GM19395 (cell line): ENCODE measurements at regions not wholly inside any gene's neighbourhood (a gene's known extent, or its start where the extent isn't known, plus 50 kb on each side); places are given as distances from the start of the nearest gene placed in this dataset.
"Not testable (repeated sequence)": the region's sequence is repeated elsewhere in the genome, so short reads cannot be mapped to it uniquely, and the experiment has no call there.

ENCODE experiments used
- ATAC-seq: cut with Tn5 transposase; IDR thresholded peaks from one replicate; pipeline ENCODE4 v1.9.1; 2021; ENCODE audit warnings: mild to moderate bottlenecking, moderate library complexity; ENCODE audit not compliant: unreplicated experiment

DNA sequence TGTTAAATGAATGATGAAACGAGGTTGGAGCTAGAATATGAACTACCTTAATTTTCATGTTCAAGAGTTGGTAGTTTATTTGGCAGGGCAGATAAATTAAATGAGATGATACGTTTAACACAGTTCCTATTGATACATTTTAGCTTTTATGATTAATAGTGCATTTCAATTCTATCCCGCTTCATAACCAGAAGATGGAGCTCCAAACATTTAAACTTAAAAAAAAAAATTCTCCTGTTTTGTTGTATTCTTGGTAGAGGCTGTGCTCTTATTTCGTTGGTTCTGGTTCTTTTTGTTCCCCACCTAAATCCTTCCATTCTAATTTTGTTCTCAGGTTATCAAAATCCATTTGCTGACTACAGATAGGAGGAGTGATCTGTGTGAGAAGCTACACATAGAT is 71.8 kb upstream of the PTPN13 start:
- no peak for ATAC-seq

DNA sequence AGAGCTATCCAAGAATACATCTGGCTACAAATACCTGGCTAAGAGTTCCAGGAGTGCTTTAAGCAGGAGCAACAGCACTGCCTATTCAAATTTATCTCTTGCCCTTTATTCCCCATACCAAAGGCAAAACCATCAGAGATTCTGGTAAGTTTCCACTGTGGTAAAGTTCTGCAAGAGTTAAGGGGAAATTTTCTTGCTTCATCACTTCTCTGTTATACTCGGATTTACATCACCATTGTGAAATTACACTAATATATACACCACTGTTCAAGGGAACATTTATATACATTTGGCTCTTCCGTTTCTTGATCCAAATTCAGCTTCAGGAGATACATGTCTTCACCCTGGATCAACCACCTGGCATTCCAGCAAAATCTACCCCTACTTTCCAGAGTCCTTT is 70.8 kb upstream of the PTPN13 start:
- no peak for ATAC-seq

DNA sequence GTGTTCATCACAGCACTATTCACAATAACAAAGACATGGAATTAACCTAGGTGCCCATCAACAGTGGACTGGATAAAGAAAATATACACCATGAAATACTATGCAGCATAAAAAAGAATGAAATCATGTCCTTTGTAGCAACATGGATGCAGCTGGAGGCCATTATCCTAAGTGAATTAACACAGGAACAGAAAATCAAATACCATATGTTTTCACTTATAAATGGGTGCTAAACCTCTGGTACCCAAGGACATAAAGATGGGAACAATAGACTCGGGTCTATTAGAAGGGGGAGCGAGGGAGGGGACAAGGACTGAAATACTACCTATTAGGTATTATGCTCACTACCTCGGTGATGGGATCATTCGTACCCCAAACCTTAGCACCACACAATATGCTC is 66.4 kb upstream of the PTPN13 start:
- not testable (repeated sequence) for ATAC-seq

DNA sequence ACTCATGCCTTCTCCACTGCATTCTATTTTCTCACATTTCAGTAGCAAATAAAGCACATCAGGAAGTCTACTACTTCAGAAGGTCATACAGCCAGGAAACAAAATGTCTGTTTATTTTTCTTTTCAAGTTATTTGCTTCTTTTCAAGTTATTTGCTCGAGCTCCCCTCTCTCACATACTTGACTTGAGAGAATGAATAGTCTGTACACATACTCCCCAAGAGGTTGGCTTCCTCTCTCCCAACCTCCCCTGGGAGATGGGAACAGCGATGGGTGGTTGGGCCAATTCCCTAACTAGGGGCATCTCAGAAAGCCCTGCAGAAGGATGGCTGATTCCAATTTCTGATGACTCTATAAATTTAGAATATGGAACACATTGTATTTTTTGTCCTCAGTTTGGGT is 64.7 kb upstream of the PTPN13 start:
- no peak for ATAC-seq

DNA sequence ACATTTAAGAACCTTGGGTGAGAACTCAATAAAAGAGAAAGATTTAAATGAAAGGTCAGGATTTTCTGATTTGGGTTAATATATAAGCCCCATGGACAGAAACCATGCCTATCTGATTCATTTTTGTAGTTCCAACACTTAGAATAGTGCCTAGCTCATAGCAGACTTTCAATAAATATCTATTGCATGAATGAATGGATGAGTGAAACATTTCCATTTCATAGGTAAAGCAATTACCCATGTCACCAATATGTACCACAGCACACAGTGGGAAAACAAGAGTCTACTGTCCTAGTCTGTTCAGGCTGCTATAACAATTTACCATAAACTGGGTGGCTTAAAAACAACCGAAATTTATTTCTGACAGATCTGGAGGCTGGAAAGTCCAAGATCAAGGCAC is 63.9 kb upstream of the PTPN13 start:
- peak; percentile 73 for ATAC-seq

DNA sequence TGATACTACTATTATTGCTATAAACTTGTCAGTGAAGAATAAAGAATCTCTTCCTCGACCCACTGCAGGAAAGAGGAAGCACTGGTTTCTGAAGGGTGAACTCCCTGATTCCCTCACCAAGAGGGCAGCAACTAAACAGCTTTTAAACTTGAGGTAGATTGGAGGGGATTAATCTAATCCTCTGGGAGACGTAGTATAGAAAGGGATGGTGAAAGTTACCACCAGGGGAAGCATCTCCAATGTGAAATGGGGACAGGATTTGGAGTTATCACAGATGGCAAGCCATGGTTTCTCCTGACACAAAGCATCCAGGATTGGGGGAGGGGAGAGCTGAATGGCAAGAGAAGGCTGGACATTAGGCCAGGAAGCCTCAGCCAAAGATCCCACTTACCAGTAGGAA is 62.7 kb upstream of the PTPN13 start:
- no peak for ATAC-seq

DNA sequence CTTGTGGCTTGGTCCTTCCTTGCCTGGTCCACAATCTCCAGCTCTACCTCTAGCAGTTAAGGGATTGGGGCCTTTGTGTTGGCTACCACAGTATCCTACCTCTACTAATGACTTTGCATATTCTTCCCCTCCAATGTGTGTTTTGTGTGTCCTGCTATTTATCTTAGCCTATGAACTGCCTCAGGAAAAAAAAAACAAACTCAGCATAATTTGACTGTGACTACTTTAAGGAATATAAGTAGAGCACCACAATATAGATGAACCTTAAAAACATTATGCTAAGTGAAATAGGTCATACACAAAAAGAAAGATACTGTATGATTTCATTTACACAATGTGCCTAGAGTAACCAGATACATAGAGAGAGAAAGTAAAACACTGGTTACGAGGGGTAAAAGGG is 61.3 kb upstream of the PTPN13 start:
- ATAC-seq = no peak

DNA sequence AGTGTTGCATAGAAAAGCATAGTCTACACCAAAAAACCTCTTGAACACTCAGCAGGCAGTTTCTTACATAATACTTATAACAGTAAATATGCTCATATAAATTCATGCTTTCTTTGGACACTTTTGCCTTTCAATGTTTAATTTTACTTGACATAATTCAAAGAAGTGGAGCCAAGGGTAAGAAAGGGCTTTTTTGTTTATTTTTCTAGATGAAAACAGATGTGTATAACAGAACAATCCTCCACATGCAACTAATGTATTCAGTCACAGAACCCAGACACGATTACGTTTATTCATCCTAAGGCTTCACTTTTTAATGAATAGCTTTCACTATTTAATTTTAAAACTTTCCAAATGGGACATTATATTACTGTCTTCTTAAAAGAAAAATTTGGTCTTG is 58.0 kb upstream of the PTPN13 start:
- no peak for ATAC-seq

DNA sequence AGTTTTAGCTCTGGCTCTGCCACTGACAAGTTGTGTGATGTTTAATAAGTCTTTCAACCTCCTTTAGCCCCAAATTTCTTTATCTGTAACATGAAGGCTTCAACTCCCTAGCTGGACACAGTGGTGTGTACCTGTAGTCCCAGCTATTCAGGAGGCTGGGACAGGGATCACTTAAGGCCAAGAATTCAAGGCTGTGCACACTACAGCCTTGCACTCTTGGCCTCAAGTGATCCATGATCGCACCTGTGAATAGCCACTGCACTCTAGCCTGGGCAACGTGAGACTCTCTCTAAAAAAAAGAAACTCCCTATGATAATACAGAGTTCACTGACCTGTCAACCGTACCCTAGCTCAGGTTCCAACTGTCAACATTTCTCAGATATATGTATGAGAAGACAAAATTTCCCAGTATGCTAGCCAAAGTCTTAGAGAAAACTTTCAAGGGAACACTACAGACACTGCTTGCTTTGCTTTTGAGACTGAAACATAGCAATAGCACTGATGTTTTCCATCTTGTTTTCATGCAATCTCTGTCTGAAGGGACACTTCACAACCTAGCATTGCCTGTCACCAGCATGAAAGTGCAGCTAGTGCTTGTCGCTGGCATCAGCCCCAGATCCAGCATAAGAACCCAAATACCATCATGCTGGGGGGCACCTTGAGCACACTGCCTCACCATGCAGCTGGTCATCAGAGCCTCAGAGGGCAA is 51.6 kb upstream of the PTPN13 start:
- ATAC-seq = no peak

DNA sequence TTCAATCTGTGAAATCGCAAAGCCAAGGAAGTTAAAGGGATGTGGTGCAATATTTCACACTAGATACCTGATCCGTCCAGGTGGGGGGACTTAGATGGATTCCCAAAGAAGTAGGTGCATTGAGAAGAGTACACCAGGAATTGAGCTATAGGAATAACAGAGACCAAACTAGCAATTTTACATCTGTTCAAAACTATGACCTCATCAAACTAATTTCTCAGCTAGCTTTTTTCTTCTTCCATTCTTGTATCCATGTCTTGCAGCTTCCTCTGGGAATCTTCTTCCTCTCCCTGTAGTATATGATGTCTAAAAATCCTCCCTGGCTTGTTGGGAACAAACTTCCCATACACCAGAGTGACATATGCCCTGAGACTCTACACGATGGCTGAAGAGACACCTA is 51.0 kb upstream of the PTPN13 start:
- ATAC-seq = no peak

DNA sequence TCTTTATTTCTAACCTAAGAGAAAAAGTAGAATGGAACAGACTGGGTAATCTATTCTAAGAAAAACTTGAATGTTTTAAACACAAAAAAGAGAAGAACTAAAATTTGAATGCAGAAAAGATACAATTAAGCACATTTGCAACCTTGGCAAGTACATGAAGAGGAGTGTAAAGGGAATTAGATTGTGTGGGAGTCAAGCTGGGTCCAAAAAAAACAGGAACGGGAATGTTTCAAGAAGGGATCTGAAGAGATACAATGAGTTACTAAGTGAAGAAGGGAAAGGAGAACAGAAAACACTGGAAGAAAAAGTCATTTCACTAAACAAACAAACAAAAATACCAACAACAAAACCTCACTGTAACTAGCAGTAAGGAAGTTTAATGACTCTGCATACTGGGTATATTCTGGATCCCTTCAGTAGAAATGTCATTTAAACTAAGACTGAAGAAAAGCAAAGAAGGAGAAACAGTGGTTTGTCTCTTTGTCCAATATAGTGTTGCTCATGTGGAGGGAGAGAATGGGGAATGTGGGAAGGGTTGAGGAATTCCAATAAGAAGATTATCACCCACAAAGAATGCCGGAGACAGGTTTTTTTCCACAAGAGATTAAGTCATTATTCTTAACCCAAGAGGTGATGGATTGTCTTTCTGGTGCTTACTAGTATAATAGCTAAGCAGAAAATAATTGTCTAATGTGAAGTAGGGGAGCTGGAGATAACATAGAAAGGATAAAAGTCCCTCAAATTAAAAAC is 50.4 kb upstream of the PTPN13 start:
- peak; percentile 3 for ATAC-seq

DNA sequence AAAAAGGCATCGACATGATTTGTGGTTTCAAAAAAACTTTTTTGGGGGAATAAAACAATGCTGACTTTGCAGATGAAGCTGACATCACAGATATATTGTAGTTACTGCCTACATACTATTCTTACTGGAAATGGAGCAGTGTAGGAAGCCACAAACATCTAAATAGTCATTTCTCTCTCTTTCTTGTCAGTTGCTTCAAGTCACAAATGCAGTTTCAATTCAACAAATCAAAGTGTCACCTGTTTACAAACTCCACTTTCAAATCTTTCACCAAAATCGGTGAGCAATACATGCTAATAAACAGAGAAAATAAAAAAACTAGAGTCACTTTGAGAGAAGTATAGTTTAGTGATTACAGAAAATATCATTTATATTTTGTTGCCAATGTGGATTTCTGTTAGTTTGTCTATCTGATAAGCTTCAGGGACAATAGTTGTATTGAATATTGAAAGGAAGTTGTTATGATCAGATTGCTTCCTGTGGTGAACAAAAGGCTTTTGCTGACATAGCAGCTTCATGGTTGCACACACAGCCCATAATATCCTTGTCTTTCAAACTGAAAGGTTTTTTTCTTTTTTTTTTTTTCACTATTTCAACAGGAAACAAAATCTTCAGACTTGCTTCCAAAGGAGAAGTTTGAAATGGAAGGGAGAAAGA is 49.7 kb upstream of the PTPN13 start:
- ATAC-seq = peak; percentile 95
